Fibroblast of the aortic adventitia (primary cell): ENCODE measurements at regions not wholly inside any gene's neighbourhood (a gene's known extent, or its start where the extent isn't known, plus 50 kb on each side); places are given as distances from the start of the nearest gene placed in this dataset.

Experiments used
- DNase-seq: peaks from one replicate; pipeline ENCODE4 v3.0.0-alpha.2; 2010; ENCODE audit warnings: low read depth
- H3K4me3 ChIP-seq: 2 replicates; pipeline ENCODE4 v1.5.1; 2011; ENCODE audit warnings: low read depth, mild to moderate bottlenecking, control low read depth, low read length, moderate library complexity
- CTCF ChIP-seq: IDR thresholded peaks from 2 replicates; pipeline ENCODE4 v1.5.1; 2011; ENCODE audit warnings: mild to moderate bottlenecking, low read length, control low read depth, inconsistent platforms; ENCODE audit not compliant: insufficient read depth

DNA sequence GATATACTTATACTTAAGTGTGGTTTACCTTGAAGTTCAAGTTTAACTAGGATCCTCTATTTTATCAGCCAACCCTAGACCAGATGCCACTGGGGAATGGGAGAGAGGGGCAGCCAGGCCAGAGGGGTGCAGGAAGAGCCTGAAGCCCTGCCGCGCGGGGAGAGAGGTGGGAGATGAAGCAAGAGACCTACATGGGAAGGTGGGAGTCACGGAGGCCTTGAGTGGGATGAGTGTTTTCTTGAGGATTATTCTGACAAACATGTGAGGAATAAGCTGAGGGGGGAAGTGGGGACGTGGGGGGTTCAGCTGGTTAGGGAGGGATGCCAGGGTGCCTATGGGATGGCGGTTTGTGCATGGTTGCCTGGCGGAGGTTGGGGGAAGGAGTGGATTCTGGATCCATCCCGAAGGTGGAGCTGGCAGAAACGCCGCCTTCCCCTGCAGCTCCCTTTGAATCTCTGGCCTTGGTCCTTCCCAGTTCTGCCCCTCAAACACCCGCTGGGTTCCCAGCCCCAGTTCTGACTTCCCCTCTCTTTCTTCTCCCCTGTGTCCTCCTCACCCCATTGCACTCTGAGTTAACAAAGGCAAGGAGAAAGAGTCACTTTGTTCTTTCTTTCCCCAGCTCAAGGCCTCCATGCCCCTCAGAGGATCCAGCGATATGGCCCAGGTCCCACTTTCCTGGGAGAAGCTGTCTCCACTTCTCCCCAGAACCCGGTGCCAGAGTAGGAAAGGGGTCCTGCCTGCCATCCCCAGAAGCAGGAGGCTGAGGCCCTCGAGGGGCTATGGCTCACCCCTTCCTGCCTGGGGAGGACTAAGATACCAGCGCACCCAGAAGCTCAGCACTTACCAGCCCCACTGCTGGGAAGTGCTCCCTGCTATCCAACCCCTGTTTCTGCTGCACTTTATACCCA is 274.2 kb downstream of the UACA start:
- no peak for DNase-seq
- H3K4me3 ChIP-seq: no peak overlapping the region
- TF ChIP-seq CTCF: no peak

DNA sequence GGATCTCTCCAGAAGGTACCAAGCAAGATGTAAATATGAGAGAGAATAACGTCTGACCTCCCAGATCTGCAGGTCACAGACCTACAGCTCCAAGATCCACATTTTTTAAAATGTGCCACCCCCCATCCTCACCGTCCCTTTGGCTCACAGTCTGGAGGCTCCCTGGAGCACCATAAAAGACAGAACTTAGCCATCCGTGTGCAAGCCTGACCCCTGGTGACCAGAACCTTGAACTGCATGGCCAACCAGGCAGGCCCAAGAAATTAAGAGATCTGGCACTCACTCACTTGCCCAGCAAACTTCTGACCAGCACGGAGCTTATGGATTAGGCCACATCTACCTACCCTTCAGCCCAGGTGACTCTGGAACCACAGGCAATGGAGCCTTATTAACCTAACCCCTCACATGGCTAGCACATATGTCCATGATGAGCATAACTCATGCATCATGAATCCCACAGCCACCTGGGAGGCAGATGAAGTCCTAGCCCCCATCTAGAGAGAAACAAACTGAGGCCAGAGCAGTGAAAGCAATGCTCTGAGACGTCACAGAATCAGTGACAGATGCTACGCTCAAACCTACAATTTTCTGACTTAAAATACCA is 275.3 kb downstream of the UACA start:
- peak; percentile 98 for TF ChIP-seq CTCF
- no peak overlapping the region for H3K4me3 ChIP-seq
- DNase-seq: peak; percentile 84

- no peak overlapping the region for H3K4me3 ChIP-seq
- no peak for TF ChIP-seq CTCF
These were observed 276.0 kb downstream of the UACA start for GRCh38 chr15:70487387-70487740.

GRCh38 chr15:70486451-70487386 is 276.6 kb downstream of the UACA start:
- no peak overlapping the region for H3K4me3 ChIP-seq
- no peak for TF ChIP-seq CTCF
- peak; percentile 94 for DNase-seq

More at GRCh38 chr15:70487387-70487740, 276.0 kb downstream of the UACA start:
- no peak for DNase-seq

DNA sequence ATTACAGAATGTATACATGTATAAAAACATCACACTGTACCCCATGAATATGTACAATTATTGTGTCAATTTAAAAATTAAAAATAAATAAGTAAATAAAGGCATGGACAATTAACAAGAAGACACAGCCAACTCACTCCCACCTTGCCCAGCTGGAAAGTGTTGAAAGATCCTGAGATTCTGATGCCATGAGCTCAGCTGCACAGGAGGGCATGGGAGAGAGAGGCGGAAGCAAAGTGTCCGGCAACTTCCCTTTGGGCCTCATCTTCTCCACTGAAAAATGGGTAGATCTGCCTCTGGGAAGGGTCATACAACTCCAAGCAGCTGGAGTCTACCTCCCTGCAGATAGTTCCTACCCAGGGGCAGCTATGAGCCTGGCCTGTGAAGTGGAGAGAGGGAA is 277.3 kb downstream of the UACA start:
- TF ChIP-seq CTCF: no peak
- no peak overlapping the region for H3K4me3 ChIP-seq
- DNase-seq: no peak

- no peak for TF ChIP-seq CTCF
- DNase-seq: no peak
- no peak overlapping the region for H3K4me3 ChIP-seq
These were observed 278.4 kb downstream of the UACA start for GRCh38 chr15:70484993-70485392.
